WTC11 (cell line): ENCODE measurements at regions not wholly inside any gene's neighbourhood (a gene's known extent, or its start where the extent isn't known, plus 50 kb on each side); places are given as distances from the start of the nearest gene placed in this dataset.

ENCODE experiments used
- ATAC-seq: fragments of 200-7000 bp; cut with Tn5 transposase; 2 replicates; pipeline ENCODE4 v1.10.0; 2021; ENCODE audit warnings: mild to moderate bottlenecking, moderate library complexity
- CTCF ChIA-PET: fragments of 300-600 bp; sonication (Branson Sonifier 250); formaldehyde crosslinking; loops from one replicate; lab custom pipeline; 2021; ENCODE audit warnings: antibody characterized with exemption; lab: Charles Lee
- POLR2A ChIA-PET: fragments of 350-600 bp; sonication (Branson Sonifier 250); formaldehyde crosslinking; loops from one replicate; lab custom pipeline; 2021; ENCODE audit warnings: antibody characterized with exemption; lab: Charles Lee
- DNase-seq: peaks from one replicate; pipeline ENCODE4 v3.0.0; 2021; ENCODE audit warnings: low spot score
- H3K27ac Mint-ChIP-seq: 2 replicates; pipeline ENCODE4 v1.8.0; 2021; ENCODE audit warnings: mixed read lengths
- H3K27me3 Mint-ChIP-seq: 2 replicates; pipeline ENCODE4 v1.8.0; 2021; ENCODE audit warnings: low read depth, mild to moderate bottlenecking, moderate library complexity, mixed read lengths
- H3K36me3 Mint-ChIP-seq: 2 replicates; pipeline ENCODE4 v1.8.0; 2021; ENCODE audit warnings: mixed read lengths
- H3K4me1 Mint-ChIP-seq: 2 replicates; pipeline ENCODE4 v1.8.0; 2022; ENCODE audit warnings: mixed read lengths
- H3K4me3 Mint-ChIP-seq: 2 replicates; pipeline ENCODE4 v1.8.0; 2021; ENCODE audit warnings: mild to moderate bottlenecking, moderate library complexity, mixed read lengths
- H3K9me3 Mint-ChIP-seq: 2 replicates; pipeline ENCODE4 v1.8.0; 2021; ENCODE audit warnings: mixed read lengths
- CREB1 ChIP-seq: sonication (generic); formaldehyde crosslinking; IDR thresholded peaks from 2 replicates; pipeline ENCODE4 v1.8.0; 2023; ENCODE audit warnings: mild to moderate bottlenecking, missing genetic modification reagents
- ETV6 ChIP-seq: sonication (generic); formaldehyde crosslinking; IDR thresholded peaks from 2 replicates; pipeline ENCODE4 v1.8.1; 2022; ENCODE audit warnings: mild to moderate bottlenecking, missing genetic modification reagents
- KAT7 ChIP-seq: sonication (generic); formaldehyde crosslinking; IDR thresholded peaks from 2 replicates; pipeline ENCODE4 v1.8.1; 2023; ENCODE audit warnings: missing genetic modification reagents, mild to moderate bottlenecking, borderline replicate concordance
- OVOL2 ChIP-seq: fragments of 250-450 bp; sonication (Bioruptor Pico); IDR thresholded peaks from 2 replicates; pipeline ENCODE4 v1.9.0; 2021; ENCODE audit warnings: mild to moderate bottlenecking, borderline replicate concordance
- SMAD4 ChIP-seq: sonication (generic); formaldehyde crosslinking; IDR thresholded peaks from 2 replicates; pipeline ENCODE4 v1.8.0; 2022; ENCODE audit warnings: mild to moderate bottlenecking, missing genetic modification reagents
- TCF7 ChIP-seq: sonication (generic); formaldehyde crosslinking; IDR thresholded peaks from 2 replicates; pipeline ENCODE4 v1.8.0; 2022; ENCODE audit warnings: mild to moderate bottlenecking, low read depth, missing genetic modification reagents, moderate library complexity
- TF ChIP-seq, protein P1 (sequence below): sonication (generic); formaldehyde crosslinking; IDR thresholded peaks from 2 replicates; pipeline ENCODE4 v1.8.0; 2022; ENCODE audit warnings: missing genetic modification reagents
- TF ChIP-seq, protein P2 (sequence below): sonication (generic); formaldehyde crosslinking; IDR thresholded peaks from 2 replicates; pipeline ENCODE4 v1.8.1; 2023; ENCODE audit warnings: mild to moderate bottlenecking, missing genetic modification reagents, moderate library complexity
- TF ChIP-seq, protein P3 (sequence below): sonication (generic); formaldehyde crosslinking; IDR thresholded peaks from 2 replicates; pipeline ENCODE4 v1.8.0; 2023; ENCODE audit warnings: missing genetic modification reagents
- TF ChIP-seq, protein P4 (sequence below): sonication (generic); formaldehyde crosslinking; conservative IDR thresholded peaks from 2 replicates; pipeline ENCODE4 v1.8.1; 2023; ENCODE audit warnings: mild to moderate bottlenecking, low read depth, missing genetic modification reagents, moderate library complexity
- TF ChIP-seq, protein P5 (sequence below): sonication (generic); formaldehyde crosslinking; IDR thresholded peaks from 2 replicates; pipeline ENCODE4 v1.8.0; 2023; ENCODE audit warnings: missing genetic modification reagents, mild to moderate bottlenecking, borderline replicate concordance
- TF ChIP-seq, protein P6 (sequence below): fragments of 200-600 bp; IDR thresholded peaks from 2 replicates; pipeline ENCODE4 v1.8.0; 2022; ENCODE audit warnings: antibody characterized with exemption
- TF ChIP-seq, protein P7 (sequence below): sonication (generic); formaldehyde crosslinking; IDR thresholded peaks from 2 replicates; pipeline ENCODE4 v1.8.0; 2022; ENCODE audit warnings: mild to moderate bottlenecking, missing genetic modification reagents
- TF ChIP-seq, protein P8 (sequence below): fragments of 250-450 bp; sonication (Bioruptor Pico); conservative IDR thresholded peaks from 2 replicates; pipeline ENCODE4 v1.9.0; 2021; ENCODE audit warnings: mild to moderate bottlenecking

DNA sequence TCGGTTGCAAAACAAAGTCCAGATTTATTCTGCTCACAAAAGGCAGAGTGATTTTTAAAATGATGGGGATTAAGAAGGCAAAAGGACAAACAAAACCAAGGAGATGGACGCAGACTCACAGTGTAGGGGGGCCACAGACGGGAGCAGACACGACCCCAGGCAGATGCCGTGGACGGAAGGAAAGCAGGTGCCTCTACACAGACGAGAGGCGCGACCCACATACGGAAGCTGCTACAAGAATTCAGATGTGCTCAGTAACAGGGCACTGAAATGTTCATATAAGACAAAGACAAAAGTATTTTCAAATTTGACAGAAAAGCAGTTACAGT is 148.9 kb downstream of the BRD1 start:
- H3K27ac Mint-ChIP-seq: no peak overlapping the region
- no peaks in the 10 kb centered on the region for H3K36me3 Mint-ChIP-seq
- H3K4me1 Mint-ChIP-seq: no peaks in the 10 kb centered on the region
- TF ChIP-seq, protein P1, sequence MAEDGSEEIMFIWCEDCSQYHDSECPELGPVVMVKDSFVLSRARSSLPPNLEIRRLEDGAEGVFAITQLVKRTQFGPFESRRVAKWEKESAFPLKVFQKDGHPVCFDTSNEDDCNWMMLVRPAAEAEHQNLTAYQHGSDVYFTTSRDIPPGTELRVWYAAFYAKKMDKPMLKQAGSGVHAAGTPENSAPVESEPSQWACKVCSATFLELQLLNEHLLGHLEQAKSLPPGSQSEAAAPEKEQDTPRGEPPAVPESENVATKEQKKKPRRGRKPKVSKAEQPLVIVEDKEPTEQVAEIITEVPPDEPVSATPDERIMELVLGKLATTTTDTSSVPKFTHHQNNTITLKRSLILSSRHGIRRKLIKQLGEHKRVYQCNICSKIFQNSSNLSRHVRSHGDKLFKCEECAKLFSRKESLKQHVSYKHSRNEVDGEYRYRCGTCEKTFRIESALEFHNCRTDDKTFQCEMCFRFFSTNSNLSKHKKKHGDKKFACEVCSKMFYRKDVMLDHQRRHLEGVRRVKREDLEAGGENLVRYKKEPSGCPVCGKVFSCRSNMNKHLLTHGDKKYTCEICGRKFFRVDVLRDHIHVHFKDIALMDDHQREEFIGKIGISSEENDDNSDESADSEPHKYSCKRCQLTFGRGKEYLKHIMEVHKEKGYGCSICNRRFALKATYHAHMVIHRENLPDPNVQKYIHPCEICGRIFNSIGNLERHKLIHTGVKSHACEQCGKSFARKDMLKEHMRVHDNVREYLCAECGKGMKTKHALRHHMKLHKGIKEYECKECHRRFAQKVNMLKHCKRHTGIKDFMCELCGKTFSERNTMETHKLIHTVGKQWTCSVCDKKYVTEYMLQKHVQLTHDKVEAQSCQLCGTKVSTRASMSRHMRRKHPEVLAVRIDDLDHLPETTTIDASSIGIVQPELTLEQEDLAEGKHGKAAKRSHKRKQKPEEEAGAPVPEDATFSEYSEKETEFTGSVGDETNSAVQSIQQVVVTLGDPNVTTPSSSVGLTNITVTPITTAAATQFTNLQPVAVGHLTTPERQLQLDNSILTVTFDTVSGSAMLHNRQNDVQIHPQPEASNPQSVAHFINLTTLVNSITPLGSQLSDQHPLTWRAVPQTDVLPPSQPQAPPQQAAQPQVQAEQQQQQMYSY (CRISPR knock-in tag): no peak
- POLR2A ChIA-PET: no interaction called here
- DNase-seq: no peak
- H3K4me3 Mint-ChIP-seq: no peak overlapping the region
- ATAC-seq: no peak
- H3K9me3 Mint-ChIP-seq: peaks cover 4% of the 10 kb centered on the region
- CTCF ChIA-PET: interaction anchor here (1.1 to 1.6 kb wide), 2 partner anchors 23 to 46 kb away, joined by 4 to 7 read pairs; no protein-coding TSS in a partner anchor
- H3K27me3 Mint-ChIP-seq: peaks cover 10% of the 10 kb centered on the region

DNA sequence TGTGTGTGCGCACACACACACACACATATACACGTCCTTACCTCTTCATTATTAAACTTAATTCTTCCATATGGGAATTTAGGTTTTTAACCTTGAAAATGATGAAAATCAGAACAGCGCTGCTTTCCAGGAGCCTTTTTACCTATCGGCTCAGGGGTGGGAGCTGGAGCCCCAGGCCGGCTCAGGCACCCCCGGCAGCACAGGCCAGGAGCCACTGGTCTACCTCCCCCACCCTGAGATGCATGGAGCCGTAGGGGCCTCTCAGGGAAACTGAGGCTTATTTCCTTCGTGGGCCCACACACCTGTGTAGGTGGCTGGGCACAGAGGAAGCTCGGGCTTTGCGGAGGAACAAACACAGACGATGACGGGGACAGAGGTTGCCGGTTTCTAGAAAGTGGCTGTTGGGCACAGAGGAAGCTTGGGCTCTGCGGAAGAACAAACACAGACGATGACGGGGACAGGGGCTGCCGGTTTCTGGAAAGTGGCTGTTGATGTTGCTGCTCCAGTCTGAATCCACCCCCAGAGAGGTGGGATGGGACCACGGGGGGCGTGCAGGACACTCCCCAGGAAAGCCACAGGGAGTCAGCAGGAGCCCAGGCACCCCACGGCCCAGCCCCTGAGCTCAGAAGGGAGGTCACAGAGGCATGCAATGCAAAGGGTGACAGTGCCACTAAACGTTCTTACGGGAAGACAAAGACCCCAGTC is 149.4 kb downstream of the BRD1 start:
- ChIA-PET POLR2A (no interaction called here), CTCF (interaction anchor here (1.1 to 1.3 kb wide), 2 partner anchors 46 kb away, joined by 3 to 4 read pairs; no protein-coding TSS in a partner anchor)
- DNase-seq (peak; percentile 6), ATAC-seq (no peak)
- H3K4me1 Mint-ChIP-seq: no peaks in the 10 kb centered on the region
- peaks cover 4% of the 10 kb centered on the region for H3K9me3 Mint-ChIP-seq
- no peaks in the 10 kb centered on the region for H3K36me3 Mint-ChIP-seq
- H3K27me3 Mint-ChIP-seq: peaks cover 12% of the 10 kb centered on the region
- no peak overlapping the region for H3K27ac Mint-ChIP-seq
- no peak overlapping the region for H3K4me3 Mint-ChIP-seq
- TF ChIP-seq, protein P2, sequence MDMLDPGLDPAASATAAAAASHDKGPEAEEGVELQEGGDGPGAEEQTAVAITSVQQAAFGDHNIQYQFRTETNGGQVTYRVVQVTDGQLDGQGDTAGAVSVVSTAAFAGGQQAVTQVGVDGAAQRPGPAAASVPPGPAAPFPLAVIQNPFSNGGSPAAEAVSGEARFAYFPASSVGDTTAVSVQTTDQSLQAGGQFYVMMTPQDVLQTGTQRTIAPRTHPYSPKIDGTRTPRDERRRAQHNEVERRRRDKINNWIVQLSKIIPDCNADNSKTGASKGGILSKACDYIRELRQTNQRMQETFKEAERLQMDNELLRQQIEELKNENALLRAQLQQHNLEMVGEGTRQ (CRISPR knock-in tag): no peak
- TF ChIP-seq, protein P3, sequence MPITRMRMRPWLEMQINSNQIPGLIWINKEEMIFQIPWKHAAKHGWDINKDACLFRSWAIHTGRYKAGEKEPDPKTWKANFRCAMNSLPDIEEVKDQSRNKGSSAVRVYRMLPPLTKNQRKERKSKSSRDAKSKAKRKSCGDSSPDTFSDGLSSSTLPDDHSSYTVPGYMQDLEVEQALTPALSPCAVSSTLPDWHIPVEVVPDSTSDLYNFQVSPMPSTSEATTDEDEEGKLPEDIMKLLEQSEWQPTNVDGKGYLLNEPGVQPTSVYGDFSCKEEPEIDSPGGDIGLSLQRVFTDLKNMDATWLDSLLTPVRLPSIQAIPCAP (CRISPR knock-in tag): no peak
- TF ChIP-seq, protein P4, sequence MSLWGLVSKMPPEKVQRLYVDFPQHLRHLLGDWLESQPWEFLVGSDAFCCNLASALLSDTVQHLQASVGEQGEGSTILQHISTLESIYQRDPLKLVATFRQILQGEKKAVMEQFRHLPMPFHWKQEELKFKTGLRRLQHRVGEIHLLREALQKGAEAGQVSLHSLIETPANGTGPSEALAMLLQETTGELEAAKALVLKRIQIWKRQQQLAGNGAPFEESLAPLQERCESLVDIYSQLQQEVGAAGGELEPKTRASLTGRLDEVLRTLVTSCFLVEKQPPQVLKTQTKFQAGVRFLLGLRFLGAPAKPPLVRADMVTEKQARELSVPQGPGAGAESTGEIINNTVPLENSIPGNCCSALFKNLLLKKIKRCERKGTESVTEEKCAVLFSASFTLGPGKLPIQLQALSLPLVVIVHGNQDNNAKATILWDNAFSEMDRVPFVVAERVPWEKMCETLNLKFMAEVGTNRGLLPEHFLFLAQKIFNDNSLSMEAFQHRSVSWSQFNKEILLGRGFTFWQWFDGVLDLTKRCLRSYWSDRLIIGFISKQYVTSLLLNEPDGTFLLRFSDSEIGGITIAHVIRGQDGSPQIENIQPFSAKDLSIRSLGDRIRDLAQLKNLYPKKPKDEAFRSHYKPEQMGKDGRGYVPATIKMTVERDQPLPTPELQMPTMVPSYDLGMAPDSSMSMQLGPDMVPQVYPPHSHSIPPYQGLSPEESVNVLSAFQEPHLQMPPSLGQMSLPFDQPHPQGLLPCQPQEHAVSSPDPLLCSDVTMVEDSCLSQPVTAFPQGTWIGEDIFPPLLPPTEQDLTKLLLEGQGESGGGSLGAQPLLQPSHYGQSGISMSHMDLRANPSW: no peak
- TF ChIP-seq, protein P5, sequence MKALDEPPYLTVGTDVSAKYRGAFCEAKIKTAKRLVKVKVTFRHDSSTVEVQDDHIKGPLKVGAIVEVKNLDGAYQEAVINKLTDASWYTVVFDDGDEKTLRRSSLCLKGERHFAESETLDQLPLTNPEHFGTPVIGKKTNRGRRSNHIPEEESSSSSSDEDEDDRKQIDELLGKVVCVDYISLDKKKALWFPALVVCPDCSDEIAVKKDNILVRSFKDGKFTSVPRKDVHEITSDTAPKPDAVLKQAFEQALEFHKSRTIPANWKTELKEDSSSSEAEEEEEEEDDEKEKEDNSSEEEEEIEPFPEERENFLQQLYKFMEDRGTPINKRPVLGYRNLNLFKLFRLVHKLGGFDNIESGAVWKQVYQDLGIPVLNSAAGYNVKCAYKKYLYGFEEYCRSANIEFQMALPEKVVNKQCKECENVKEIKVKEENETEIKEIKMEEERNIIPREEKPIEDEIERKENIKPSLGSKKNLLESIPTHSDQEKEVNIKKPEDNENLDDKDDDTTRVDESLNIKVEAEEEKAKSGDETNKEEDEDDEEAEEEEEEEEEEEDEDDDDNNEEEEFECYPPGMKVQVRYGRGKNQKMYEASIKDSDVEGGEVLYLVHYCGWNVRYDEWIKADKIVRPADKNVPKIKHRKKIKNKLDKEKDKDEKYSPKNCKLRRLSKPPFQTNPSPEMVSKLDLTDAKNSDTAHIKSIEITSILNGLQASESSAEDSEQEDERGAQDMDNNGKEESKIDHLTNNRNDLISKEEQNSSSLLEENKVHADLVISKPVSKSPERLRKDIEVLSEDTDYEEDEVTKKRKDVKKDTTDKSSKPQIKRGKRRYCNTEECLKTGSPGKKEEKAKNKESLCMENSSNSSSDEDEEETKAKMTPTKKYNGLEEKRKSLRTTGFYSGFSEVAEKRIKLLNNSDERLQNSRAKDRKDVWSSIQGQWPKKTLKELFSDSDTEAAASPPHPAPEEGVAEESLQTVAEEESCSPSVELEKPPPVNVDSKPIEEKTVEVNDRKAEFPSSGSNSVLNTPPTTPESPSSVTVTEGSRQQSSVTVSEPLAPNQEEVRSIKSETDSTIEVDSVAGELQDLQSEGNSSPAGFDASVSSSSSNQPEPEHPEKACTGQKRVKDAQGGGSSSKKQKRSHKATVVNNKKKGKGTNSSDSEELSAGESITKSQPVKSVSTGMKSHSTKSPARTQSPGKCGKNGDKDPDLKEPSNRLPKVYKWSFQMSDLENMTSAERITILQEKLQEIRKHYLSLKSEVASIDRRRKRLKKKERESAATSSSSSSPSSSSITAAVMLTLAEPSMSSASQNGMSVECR (CRISPR knock-in tag): no peak
- TF ChIP-seq, protein P6, sequence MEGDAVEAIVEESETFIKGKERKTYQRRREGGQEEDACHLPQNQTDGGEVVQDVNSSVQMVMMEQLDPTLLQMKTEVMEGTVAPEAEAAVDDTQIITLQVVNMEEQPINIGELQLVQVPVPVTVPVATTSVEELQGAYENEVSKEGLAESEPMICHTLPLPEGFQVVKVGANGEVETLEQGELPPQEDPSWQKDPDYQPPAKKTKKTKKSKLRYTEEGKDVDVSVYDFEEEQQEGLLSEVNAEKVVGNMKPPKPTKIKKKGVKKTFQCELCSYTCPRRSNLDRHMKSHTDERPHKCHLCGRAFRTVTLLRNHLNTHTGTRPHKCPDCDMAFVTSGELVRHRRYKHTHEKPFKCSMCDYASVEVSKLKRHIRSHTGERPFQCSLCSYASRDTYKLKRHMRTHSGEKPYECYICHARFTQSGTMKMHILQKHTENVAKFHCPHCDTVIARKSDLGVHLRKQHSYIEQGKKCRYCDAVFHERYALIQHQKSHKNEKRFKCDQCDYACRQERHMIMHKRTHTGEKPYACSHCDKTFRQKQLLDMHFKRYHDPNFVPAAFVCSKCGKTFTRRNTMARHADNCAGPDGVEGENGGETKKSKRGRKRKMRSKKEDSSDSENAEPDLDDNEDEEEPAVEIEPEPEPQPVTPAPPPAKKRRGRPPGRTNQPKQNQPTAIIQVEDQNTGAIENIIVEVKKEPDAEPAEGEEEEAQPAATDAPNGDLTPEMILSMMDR: no peak
- TF ChIP-seq TCF7 (CRISPR knock-in tag) (no peak), KAT7 (CRISPR knock-in tag) (no peak), ETV6 (CRISPR knock-in tag) (no peak), OVOL2 (no peak), SMAD4 (CRISPR knock-in tag) (no peak), CREB1 (CRISPR knock-in tag) (no peak)
- TF ChIP-seq, protein P7, sequence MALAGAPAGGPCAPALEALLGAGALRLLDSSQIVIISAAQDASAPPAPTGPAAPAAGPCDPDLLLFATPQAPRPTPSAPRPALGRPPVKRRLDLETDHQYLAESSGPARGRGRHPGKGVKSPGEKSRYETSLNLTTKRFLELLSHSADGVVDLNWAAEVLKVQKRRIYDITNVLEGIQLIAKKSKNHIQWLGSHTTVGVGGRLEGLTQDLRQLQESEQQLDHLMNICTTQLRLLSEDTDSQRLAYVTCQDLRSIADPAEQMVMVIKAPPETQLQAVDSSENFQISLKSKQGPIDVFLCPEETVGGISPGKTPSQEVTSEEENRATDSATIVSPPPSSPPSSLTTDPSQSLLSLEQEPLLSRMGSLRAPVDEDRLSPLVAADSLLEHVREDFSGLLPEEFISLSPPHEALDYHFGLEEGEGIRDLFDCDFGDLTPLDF (CRISPR knock-in tag): no peak
- TF ChIP-seq, protein P8, sequence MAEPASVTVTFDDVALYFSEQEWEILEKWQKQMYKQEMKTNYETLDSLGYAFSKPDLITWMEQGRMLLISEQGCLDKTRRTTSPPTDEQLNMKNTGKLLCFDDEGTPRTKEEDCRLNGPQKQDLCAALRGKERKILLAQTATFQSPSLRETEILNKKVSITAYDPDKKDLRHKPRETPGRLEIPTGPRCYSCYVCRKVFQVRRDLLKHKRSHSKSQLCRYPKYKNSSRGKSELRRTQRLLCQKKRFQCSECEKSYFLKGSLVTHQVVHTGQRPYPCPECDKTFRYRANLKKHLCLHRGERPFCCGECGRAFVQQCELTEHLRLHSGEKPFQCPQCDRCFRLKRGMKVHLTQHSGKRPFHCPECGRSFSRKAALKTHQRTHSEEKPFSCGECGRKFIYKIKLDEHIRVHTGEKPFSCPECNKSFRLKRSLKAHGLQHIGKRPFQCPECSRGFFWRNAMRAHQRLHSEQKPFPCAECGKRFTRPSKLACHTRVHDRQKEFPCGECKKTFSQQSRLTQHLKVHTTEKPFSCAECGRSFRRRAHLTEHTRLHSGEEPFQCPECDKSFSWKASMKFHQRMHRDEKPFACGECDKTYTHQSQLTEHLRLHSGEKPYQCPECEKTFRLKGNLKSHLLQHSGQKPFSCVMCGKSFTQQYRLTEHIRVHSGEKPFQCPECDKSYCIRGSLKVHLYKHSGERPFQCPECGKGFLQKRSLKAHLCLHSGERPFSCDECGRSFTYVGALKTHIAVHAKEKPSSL (CRISPR knock-in tag): no peak
